Tibial artery (tissue), 4 donors: ENCODE measurements at regions not wholly inside any gene's neighbourhood (a gene's known extent, or its start where the extent isn't known, plus 50 kb on each side); places are given as distances from the start of the nearest gene placed in this dataset.

Source experiments
- DNase-seq, 2 donors: peaks; one replicate each; pipeline ENCODE4 v3.0.0-alpha.2; 2019
- H3K27ac ChIP-seq, 2 donors: fragments of 200-600 bp; sonication (generic) in 1 of 2; 1 replicate in 1 of 2; 2 replicates in 1 of 2; pipeline ENCODE4 v1.5.1; 2018 to 2019; ENCODE audit warnings: mild to moderate bottlenecking in 1 of 2
- H3K27me3 ChIP-seq, 2 donors: fragments of 200-600 bp; sonication (generic) in 1 of 2; one replicate each; pipeline versions ENCODE4 v1.5.1 to v1.6.0; 2016 to 2019
- H3K36me3 ChIP-seq, 3 donors: fragments of 200-600 bp; sonication (generic) in 2 of 3; one replicate each; pipeline ENCODE4 v1.5.1; 2016 to 2019; ENCODE audit warnings: mild to moderate bottlenecking in 2 of 3
- H3K4me1 ChIP-seq, 4 donors: fragments of 200-600 bp; sonication (generic) in 2 of 4; 1 replicate in 3 of 4; 2 replicates in 1 of 4; pipeline ENCODE4 v1.5.1; 2016 to 2019
- H3K4me3 ChIP-seq, 2 donors: fragments of 200-600 bp; sonication (generic) in 1 of 2; 1 replicate in 1 of 2; 2 replicates in 1 of 2; pipeline ENCODE4 v1.5.1; 2018 to 2019; ENCODE audit warnings: mild to moderate bottlenecking in 2 of 2
- H3K9me3 ChIP-seq, 3 donors: fragments of 200-600 bp; sonication (generic) in 1 of 3; one replicate each; pipeline ENCODE4 v1.5.1; 2016 to 2019
- CTCF ChIP-seq, 2 experiments: fragments of 200-600 bp in 1 of 2; fragments of 450-650 bp in 1 of 2; IDR thresholded peaks; one replicate each; pipeline ENCODE4 v1.5.1; 2017 to 2019; ENCODE audit warnings: antibody characterized with exemption in 2 of 2, mild to moderate bottlenecking in 1 of 2, moderate library complexity in 1 of 2
- intact Hi-C: fragments of 100-400 bp; cut with DNase I; formaldehyde crosslinking; loops from one replicate; pipeline ENCODE4 v1.15.0; 2023; ENCODE audit warnings: low total_unique reads

- Histone ChIP-seq H3K27me3 (peaks cover 0 to 3% of the 10 kb centered on the region in 2 donors), H3K36me3 (no peaks in the 10 kb centered on the region), H3K27ac (no peak overlapping the region), H3K4me1 (no peaks in the 10 kb centered on the region), H3K9me3 (no peaks in the 10 kb centered on the region), H3K4me3 (no peak overlapping the region)
- intact Hi-C loops, result no loop called here
- DNase-seq, result no peak
- TF ChIP-seq CTCF (IDR thresholded peaks at IDR 0.05), result no peak
These were observed 174.7 kb upstream of the NFIB start for GRCh38 chr9:14488421-14489190.

GRCh38 chr9:14487547-14488185, 173.7 kb upstream of the NFIB start:
- H3K4me1 ChIP-seq, result no peaks in the 10 kb centered on the region
- H3K9me3 ChIP-seq, result no peaks in the 10 kb centered on the region
- no peak overlapping the region for H3K4me3 ChIP-seq
- no peak overlapping the region for H3K27ac ChIP-seq
- no peaks in the 10 kb centered on the region for H3K36me3 ChIP-seq
- intact Hi-C loops, result no loop called here
- TF ChIP-seq CTCF (IDR thresholded peaks at IDR 0.05), result no peak
- no peak for DNase-seq
- H3K27me3 ChIP-seq, result peaks cover 0 to 3% of the 10 kb centered on the region in 2 donors

GRCh38 chr9:14485366-14485765, 171.4 kb upstream of the NFIB start:
- no peak overlapping the region for H3K4me3 ChIP-seq

GRCh38 chr9:14482856-14483255, 168.9 kb upstream of the NFIB start:
- H3K36me3 ChIP-seq, result no peaks in the 10 kb centered on the region
- no peak for TF ChIP-seq CTCF (IDR thresholded peaks at IDR 0.05)

More at GRCh38 chr9:14485366-14485765, 171.4 kb upstream of the NFIB start:
- Histone ChIP-seq H3K27me3 (peaks cover 0 to 3% of the 10 kb centered on the region in 2 donors), H3K4me1 (no peaks in the 10 kb centered on the region), H3K27ac (no peak overlapping the region), H3K36me3 (no peaks in the 10 kb centered on the region), H3K9me3 (no peaks in the 10 kb centered on the region)
- intact Hi-C loops, result no loop called here
- TF ChIP-seq CTCF (IDR thresholded peaks at IDR 0.05), result no peak
- DNase-seq, result no peak

GRCh38 chr9:14480526-14480925, 166.6 kb upstream of the NFIB start:
- H3K36me3 ChIP-seq, result no peaks in the 10 kb centered on the region
- no peaks in the 10 kb centered on the region for H3K4me1 ChIP-seq
- H3K4me3 ChIP-seq, result no peak overlapping the region
- intact Hi-C loops, result no loop called here
- no peak overlapping the region for H3K27ac ChIP-seq
- H3K27me3 ChIP-seq, result peaks cover 0 to 3% of the 10 kb centered on the region in 2 donors
- no peak for TF ChIP-seq CTCF (IDR thresholded peaks at IDR 0.05)
- no peak for DNase-seq
- no peaks in the 10 kb centered on the region for H3K9me3 ChIP-seq

More at GRCh38 chr9:14482856-14483255, 168.9 kb upstream of the NFIB start:
- Histone ChIP-seq H3K9me3 (no peaks in the 10 kb centered on the region), H3K4me3 (no peak overlapping the region), H3K4me1 (no peaks in the 10 kb centered on the region), H3K27ac (no peak overlapping the region), H3K27me3 (peaks cover 0 to 3% of the 10 kb centered on the region in 2 donors)
- no peak for DNase-seq
- intact Hi-C loops, result no loop called here
